ENCODE measurements at regions not wholly inside any gene's neighbourhood (a gene's known extent, or its start where the extent isn't known, plus 50 kb on each side); places are given as distances from the start of the nearest gene placed in this dataset.
"Not testable (repeated sequence)": the region's sequence is repeated elsewhere in the genome, so short reads cannot be mapped to it uniquely, and the experiment has no call there.

- no peak overlapping the region for H3K27ac Mint-ChIP-seq
These were observed 169.0 kb upstream of the TMEM229A start for GRCh38 chr7:124201768-124202349.

DNA sequence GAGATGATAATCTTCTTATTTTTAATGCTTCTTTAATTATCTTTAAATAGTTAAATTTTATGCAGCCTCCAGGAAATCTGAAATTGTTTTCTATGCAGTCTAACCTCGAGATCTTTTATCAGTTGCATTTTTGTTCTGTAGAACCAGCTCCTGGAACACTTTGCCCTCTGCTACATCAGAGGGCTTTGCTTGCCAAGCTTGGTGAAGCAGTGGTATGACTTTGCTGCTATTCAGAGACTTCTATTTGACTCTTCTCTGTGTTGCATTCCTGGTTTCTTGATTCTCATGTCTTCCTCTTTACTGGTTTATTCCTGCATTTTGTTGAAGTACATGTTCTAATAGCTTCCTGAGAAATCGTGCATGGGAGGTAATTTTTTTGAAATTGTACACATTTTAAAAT is 163.7 kb upstream of the TMEM229A start:
- Mint-ChIP-seq H3K27ac (no peak overlapping the region), H3K9me3 (no peaks in the 10 kb centered on the region), H3K36me3 (ENCODE audit: low read depth) (no peaks in the 10 kb centered on the region), H3K27me3 (ENCODE audit: low read depth) (no peaks in the 10 kb centered on the region), H3K4me1 (ENCODE audit: low read depth) (no peaks in the 10 kb centered on the region), H3K4me3 (no peak overlapping the region)

More at GRCh38 chr7:124201768-124202349, 169.0 kb upstream of the TMEM229A start:
- H3K4me1 Mint-ChIP-seq (ENCODE audit: low read depth) = no peaks in the 10 kb centered on the region
- H3K4me3 Mint-ChIP-seq = no peak overlapping the region
- H3K36me3 Mint-ChIP-seq (ENCODE audit: low read depth) = no peaks in the 10 kb centered on the region
- no peaks in the 10 kb centered on the region for H3K9me3 Mint-ChIP-seq
- H3K27me3 Mint-ChIP-seq (ENCODE audit: low read depth) = no peaks in the 10 kb centered on the region

DNA sequence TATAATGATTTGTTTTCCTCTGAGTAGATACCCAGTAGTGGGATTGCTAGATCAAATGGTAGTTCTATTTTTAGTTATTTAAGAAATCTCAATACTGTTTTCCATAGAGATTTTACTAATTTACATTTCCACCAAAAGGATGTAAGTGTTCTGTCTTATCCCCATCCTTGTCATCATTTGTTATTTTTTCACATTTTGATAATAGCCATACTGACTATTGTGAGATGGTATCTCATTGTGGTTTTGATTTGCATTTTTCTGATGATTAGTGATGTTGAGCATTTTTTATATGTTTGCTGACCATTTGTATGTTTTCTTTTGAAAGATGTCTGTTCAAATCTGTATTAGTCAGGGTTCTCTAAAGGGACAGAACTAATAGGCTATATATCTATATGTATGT is 160.0 kb upstream of the TMEM229A start:
- Mint-ChIP-seq H3K4me1 (ENCODE audit: low read depth) (no peaks in the 10 kb centered on the region), H3K9me3 (no peaks in the 10 kb centered on the region), H3K27me3 (ENCODE audit: low read depth) (no peaks in the 10 kb centered on the region), H3K36me3 (ENCODE audit: low read depth) (no peaks in the 10 kb centered on the region), H3K27ac (no peak overlapping the region), H3K4me3 (no peak overlapping the region)

DNA sequence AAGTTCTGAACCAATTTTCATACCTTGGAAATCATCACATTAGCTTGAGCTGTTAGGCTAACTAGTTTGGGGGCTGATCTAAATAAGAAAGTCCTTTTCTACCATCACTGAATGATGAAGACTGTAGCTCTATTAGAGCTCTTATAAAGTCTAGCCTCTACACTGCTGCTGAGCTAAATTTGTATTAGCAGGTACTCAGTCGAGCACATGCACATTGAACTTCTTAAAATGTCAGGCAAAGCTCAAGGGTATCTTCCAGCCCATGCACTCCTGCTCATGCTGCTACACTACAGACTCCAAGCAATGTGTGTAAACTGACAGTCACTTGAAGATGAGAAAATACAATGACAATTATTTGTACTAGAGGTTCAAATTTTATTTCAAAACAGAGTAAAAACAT is 158.8 kb upstream of the TMEM229A start:
- Mint-ChIP-seq H3K36me3 (ENCODE audit: low read depth) (no peaks in the 10 kb centered on the region), H3K4me3 (no peak overlapping the region), H3K27me3 (ENCODE audit: low read depth) (no peaks in the 10 kb centered on the region), H3K9me3 (no peaks in the 10 kb centered on the region), H3K4me1 (ENCODE audit: low read depth) (no peaks in the 10 kb centered on the region), H3K27ac (no peak overlapping the region)

DNA sequence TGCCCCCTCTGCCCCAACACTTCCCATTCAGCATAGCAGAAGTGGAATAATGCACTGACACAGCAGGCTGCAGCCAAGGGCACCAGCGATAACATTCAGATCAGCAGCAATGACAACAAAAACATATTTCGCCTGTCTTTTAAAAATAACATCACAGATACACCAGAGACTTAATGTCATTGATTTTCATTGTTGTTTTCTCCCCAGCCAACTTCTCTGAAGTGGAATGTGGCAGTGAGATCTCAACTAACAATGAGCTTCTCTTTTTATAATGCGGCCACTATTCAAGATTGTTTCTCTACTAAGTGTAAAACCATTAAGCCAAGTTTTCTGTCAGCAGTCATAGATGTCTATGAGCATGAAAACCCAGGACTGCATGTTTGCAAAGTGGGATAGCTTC is 158.2 kb upstream of the TMEM229A start:
- Mint-ChIP-seq H3K4me1 (ENCODE audit: low read depth) (no peaks in the 10 kb centered on the region), H3K27ac (no peak overlapping the region), H3K36me3 (ENCODE audit: low read depth) (no peaks in the 10 kb centered on the region), H3K4me3 (no peak overlapping the region), H3K27me3 (ENCODE audit: low read depth) (no peaks in the 10 kb centered on the region), H3K9me3 (no peaks in the 10 kb centered on the region)

GRCh38 chr7:124188576-124188975 is 155.7 kb upstream of the TMEM229A start:
- Mint-ChIP-seq H3K4me3 (no peak overlapping the region), H3K9me3 (no peaks in the 10 kb centered on the region), H3K4me1 (ENCODE audit: low read depth) (no peaks in the 10 kb centered on the region)

DNA sequence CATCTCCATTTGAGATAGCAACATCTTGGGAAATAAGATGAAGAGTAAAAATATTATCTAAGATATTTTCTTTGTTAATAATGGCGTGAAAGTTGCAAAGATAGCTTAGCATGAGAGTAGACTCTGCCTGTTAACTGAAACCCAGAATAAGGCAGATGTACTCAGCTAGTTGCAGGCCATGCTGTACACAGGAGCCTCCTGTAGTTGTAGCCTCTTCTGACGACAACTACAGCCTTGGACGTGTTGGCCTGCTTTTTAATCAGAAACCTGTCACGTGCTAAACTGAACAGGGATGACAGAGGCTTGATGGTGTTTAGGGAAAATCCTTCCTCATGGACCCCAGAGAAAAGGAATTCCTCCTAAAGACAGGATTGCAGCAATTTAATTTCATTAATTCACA is 155.1 kb upstream of the TMEM229A start:
- Mint-ChIP-seq H3K4me1 (ENCODE audit: low read depth) (no peaks in the 10 kb centered on the region), H3K27me3 (ENCODE audit: low read depth) (no peaks in the 10 kb centered on the region), H3K9me3 (no peaks in the 10 kb centered on the region), H3K4me3 (no peak overlapping the region), H3K36me3 (ENCODE audit: low read depth) (no peaks in the 10 kb centered on the region), H3K27ac (no peak overlapping the region)

More at GRCh38 chr7:124188576-124188975, 155.7 kb upstream of the TMEM229A start:
- Mint-ChIP-seq H3K27ac (no peak overlapping the region), H3K36me3 (ENCODE audit: low read depth) (no peaks in the 10 kb centered on the region), H3K27me3 (ENCODE audit: low read depth) (no peaks in the 10 kb centered on the region)

- H3K36me3 Mint-ChIP-seq (ENCODE audit: low read depth) = no peaks in the 10 kb centered on the region
- no peaks in the 10 kb centered on the region for H3K4me1 Mint-ChIP-seq (ENCODE audit: low read depth)
- H3K27me3 Mint-ChIP-seq (ENCODE audit: low read depth) = no peaks in the 10 kb centered on the region
- H3K4me3 Mint-ChIP-seq = no peak overlapping the region
- no peaks in the 10 kb centered on the region for H3K9me3 Mint-ChIP-seq
- no peak overlapping the region for H3K27ac Mint-ChIP-seq
These were observed 150.8 kb upstream of the TMEM229A start for GRCh38 chr7:124183649-124184048.

- Mint-ChIP-seq H3K36me3 (ENCODE audit: low read depth) (no peaks in the 10 kb centered on the region), H3K4me3 (no peak overlapping the region), H3K27me3 (ENCODE audit: low read depth) (no peaks in the 10 kb centered on the region), H3K9me3 (no peaks in the 10 kb centered on the region), H3K4me1 (ENCODE audit: low read depth) (no peaks in the 10 kb centered on the region), H3K27ac (no peak overlapping the region)
These were observed 146.8 kb upstream of the TMEM229A start for GRCh38 chr7:124179641-124180040.

DNA sequence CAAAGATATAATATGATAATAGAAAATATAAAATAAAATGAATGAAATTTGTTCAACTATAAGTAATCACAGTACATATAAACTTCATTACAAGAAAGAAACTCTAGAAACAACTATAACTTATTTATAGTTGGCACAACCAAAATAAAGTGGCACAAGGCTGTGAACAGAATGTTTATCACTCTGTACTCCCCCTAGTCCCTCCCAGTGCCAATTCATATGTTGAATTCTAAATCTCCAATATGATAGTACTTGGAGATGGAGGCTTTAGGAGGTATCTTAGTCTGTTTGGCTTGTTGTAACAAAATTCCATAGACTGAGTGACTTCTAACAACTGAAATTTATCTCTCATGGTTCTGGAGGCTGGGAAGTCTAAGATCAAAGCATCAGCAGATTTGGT is 145.0 kb upstream of the TMEM229A start:
- no peaks in the 10 kb centered on the region for H3K9me3 Mint-ChIP-seq
- H3K36me3 Mint-ChIP-seq (ENCODE audit: low read depth) = no peaks in the 10 kb centered on the region
- H3K4me3 Mint-ChIP-seq = no peak overlapping the region
- H3K27me3 Mint-ChIP-seq (ENCODE audit: low read depth) = no peaks in the 10 kb centered on the region
- no peaks in the 10 kb centered on the region for H3K4me1 Mint-ChIP-seq (ENCODE audit: low read depth)
- no peak overlapping the region for H3K27ac Mint-ChIP-seq

DNA sequence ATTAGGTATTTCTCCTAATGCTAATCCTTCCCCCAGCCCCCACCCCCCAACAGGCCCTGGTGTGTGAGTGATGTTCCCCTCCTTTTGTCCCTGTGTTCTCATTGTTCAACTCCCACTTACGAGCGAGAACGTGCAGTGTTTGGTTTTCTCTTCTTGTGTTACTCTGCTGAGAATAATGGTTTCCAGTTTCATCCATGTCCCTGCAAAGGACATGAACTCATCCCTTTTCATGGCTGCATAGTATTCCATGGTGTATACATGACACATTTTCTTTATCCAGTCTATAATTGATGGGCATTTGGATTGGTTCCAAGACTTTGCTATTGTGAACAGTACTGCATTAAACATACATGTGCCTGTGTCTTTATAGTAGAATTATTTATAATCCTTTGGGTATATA is 138.9 kb upstream of the TMEM229A start:
- H3K4me3 Mint-ChIP-seq; H3K9me3 Mint-ChIP-seq; H3K36me3 Mint-ChIP-seq (ENCODE audit: low read depth); H3K27me3 Mint-ChIP-seq (ENCODE audit: low read depth); H3K27ac Mint-ChIP-seq; H3K4me1 Mint-ChIP-seq (ENCODE audit: low read depth): not testable (repeated sequence)

DNA sequence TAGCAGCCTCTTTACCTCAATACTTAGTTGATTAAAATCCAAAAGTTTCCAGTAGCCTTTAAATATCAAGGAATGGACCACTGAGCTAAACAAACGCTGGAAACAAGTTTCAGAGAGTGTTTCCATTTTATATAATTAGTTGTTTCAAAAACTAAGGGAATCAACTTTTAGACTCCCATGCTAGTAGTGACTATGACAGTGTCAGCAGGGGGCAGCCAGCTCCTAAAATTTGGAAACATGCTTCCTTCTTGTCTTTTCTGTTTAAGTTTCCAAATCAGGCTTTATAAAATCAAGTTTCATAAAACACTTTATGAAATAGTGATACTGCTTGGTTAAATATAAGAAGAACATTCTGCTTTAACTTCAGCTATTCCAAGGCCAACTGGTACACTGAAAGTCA is 138.2 kb upstream of the TMEM229A start:
- Mint-ChIP-seq H3K27ac (no peak overlapping the region), H3K36me3 (ENCODE audit: low read depth) (no peaks in the 10 kb centered on the region), H3K9me3 (peaks cover 3% of the 10 kb centered on the region)

GRCh38 chr7:124168616-124169015 is 135.7 kb upstream of the TMEM229A start:
- Mint-ChIP-seq H3K36me3 (ENCODE audit: low read depth) (no peaks in the 10 kb centered on the region), H3K4me3 (no peak overlapping the region), H3K27ac (no peak overlapping the region), H3K9me3 (peaks cover 3% of the 10 kb centered on the region), H3K27me3 (ENCODE audit: low read depth) (no peaks in the 10 kb centered on the region), H3K4me1 (ENCODE audit: low read depth) (no peaks in the 10 kb centered on the region)

More for the DNA sequence above, 138.2 kb upstream of the TMEM229A start:
- Mint-ChIP-seq H3K4me1 (ENCODE audit: low read depth) (no peaks in the 10 kb centered on the region), H3K27me3 (ENCODE audit: low read depth) (no peaks in the 10 kb centered on the region), H3K4me3 (no peak overlapping the region)

- Mint-ChIP-seq H3K4me3 (no peak overlapping the region), H3K36me3 (ENCODE audit: low read depth) (no peaks in the 10 kb centered on the region), H3K27ac (no peak overlapping the region), H3K4me1 (ENCODE audit: low read depth) (no peaks in the 10 kb centered on the region), H3K9me3 (no peaks in the 10 kb centered on the region), H3K27me3 (ENCODE audit: low read depth) (no peaks in the 10 kb centered on the region)
These were observed 129.8 kb upstream of the TMEM229A start for GRCh38 chr7:124162667-124163066.

GRCh38 chr7:124155432-124156022 is 122.7 kb upstream of the TMEM229A start:
- Mint-ChIP-seq H3K27ac (no peak overlapping the region), H3K36me3 (ENCODE audit: low read depth) (no peaks in the 10 kb centered on the region), H3K9me3 (no peaks in the 10 kb centered on the region), H3K27me3 (ENCODE audit: low read depth) (no peaks in the 10 kb centered on the region), H3K4me1 (ENCODE audit: low read depth) (no peaks in the 10 kb centered on the region), H3K4me3 (no peak overlapping the region)
